Stimulated activated CD4-positive, alpha-beta T cell treated with anti-CD3 and anti-CD28 coated beads, Interleukin-12 subunit alpha, Interleukin-12 subunit beta, amount 100 ng/mL, for 24 hours (primary cell): ENCODE measurements at regions not wholly inside any gene's neighbourhood (a gene's known extent, or its start where the extent isn't known, plus 50 kb on each side); places are given as distances from the start of the nearest gene placed in this dataset.
"Not testable (repeated sequence)": the region's sequence is repeated elsewhere in the genome, so short reads cannot be mapped to it uniquely, and the experiment has no call there.

Source experiments
- DNase-seq, 2 experiments: peaks; one replicate each; pipeline ENCODE4 v3.0.0-alpha.2; 2020; ENCODE audit warnings: low read depth in 2 of 2

GRCh38 chr10:108033518-108033917 lies 869.0 kb upstream of the SORCS1 start:
- not testable (repeated sequence) for DNase-seq

DNA sequence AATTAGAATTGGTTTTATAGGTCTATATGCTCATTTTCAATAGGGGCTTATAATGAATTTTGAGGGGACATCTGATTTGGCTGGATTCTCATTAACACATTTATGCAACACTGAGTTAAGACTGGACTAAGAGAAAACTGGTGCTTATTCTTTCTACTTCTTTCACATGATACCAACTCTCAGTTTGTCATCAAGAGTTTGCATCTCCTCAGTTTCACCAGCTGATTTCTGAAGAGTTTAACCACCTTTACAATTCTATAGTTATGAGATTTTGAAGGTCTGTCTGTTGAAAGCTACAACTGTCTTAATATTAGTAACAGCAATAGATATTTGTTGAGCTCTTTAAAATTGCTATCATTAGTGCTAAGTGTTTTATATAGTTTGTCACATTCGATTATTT lies 867.0 kb upstream of the SORCS1 start:
- DNase-seq = no peak

GRCh38 chr10:108014902-108015177 lies 850.3 kb upstream of the SORCS1 start:
- DNase-seq = no peak

GRCh38 chr10:108014145-108014901 lies 849.8 kb upstream of the SORCS1 start:
- no peak for DNase-seq

DNA sequence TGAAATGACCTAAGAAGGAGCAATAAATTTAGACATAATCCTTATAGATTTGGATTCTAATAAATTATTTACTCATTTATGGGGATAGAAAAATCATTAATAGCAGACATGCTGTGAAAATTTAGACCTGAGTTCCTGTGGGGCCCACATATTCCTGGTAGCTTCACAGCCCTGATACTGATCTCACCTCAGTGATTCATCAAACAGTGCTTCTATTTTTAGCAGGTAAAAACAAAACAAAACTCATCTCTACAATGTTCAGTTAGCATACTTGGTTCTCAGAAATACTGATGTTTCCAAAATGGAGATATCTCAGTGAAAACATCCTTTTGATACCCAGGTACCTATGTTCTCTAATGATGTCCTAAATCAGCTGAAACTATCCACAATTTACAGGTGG lies 841.1 kb upstream of the SORCS1 start:
- no peak for DNase-seq

DNA sequence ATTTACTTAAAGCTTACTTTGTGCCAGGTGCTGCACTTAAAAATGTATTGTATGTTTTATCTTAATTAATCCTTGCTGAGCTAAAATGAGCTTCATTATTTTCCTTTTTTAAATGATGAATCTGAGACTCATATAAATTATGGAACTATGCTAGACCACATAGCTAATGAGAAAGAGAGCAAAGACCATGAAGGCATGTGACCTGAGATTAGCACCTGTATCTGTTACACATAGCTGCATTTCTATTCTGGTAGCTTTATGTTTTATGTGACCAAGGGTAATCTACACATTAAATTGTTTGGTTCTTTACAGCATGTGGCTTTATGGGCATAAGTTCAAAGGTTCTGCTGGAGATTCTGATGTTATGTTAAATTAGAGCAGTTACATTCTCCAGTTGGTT lies 839.1 kb upstream of the SORCS1 start:
- DNase-seq = no peak

GRCh38 chr10:108003061-108003460 lies 838.6 kb upstream of the SORCS1 start:
- no peak for DNase-seq

GRCh38 chr10:108000365-108000764 lies 835.9 kb upstream of the SORCS1 start:
- no peak for DNase-seq

DNA sequence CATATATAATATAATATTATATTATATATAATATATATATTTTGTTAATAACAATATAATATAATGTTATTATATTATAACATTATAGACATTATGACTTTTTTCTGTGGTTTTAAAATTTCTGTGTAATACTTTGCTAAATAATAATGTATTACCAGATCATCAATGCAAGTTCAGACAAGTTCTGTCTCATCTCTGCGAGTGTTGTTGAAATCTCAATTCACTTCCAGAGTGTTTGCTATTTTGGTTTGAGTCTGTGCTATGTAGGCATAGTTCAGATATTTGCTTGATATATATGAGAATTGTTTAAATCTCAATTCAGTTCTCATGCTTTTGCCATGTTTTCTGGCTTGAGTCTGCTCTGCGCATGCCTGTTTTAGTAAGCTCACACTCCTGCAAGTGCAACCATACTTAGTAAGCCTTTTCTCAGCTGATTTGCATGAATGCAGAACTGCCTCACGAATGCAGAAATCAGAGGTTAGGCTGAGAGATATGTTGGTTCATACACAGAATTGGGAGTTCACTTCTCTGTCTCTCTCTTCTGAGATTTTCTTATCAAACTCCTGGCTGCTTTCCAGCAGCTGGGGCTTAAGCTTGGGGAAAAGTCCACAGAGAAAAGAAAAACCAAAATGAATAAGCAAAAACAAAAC lies 830.2 kb upstream of the SORCS1 start:
- DNase-seq = no peak

GRCh38 chr10:107986571-107986970 lies 822.1 kb upstream of the SORCS1 start:
- no peak for DNase-seq

DNA sequence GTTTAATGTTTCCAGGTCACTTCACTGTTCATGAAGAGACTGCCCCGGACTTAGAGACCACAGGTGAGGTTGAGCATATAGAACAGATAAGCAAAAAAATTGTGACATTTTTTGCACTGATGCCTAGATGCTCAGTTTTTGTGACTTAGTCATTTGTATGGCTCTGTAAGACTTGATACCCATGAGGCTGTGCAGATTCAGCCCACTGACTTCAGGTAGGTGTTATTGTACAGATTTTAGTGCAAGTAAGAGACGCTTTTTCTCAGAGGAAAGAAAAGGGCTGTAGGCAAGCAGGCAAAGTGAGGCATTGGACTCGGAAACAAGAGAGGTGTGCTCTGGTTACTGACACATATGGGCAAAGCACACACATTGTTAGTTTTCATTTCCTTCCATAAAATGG lies 820.1 kb upstream of the SORCS1 start:
- no peak for DNase-seq

GRCh38 chr10:107984149-107984548 lies 819.6 kb upstream of the SORCS1 start:
- DNase-seq = no peak

DNA sequence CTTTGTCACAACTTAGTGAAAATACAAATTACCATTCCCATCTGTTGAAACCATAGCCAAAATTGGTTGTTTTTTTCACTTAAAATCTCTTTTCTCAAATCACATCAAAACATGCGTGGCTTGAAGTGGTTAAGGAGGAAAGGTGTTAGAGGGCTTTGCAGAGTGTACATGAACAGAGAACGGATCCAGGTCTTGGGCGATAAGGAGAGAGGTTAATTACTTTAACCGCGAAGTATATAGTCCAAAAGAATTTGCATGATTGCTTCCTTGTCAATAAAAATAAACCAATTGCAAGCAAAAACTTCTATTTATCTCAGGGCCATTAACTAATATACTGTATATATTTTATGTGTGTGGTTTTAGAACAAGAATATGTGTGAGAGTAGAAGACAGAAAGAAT lies 813.9 kb upstream of the SORCS1 start:
- no peak for DNase-seq

DNA sequence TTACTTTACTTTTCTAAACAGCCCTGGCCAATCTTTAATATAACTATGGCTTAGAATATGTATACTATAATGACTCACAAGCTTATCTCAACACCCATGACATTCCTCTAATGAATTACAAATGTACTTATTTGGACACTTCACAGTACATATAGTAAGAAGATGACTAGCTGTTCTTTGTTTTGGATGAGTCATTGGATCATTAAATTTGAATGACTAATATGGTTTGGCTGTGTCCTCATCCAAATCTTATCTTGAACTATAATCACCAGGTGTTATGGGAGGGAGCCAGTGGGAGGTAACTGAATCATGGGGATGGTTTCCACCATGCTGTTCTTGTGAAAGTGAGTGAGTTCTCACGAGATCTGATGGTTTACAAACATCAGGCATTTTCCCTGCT lies 807.5 kb upstream of the SORCS1 start:
- DNase-seq = no peak

GRCh38 chr10:107971411-107971810 lies 806.9 kb upstream of the SORCS1 start:
- no peak for DNase-seq

GRCh38 chr10:107970512-107970911 lies 806.0 kb upstream of the SORCS1 start:
- no peak for DNase-seq

DNA sequence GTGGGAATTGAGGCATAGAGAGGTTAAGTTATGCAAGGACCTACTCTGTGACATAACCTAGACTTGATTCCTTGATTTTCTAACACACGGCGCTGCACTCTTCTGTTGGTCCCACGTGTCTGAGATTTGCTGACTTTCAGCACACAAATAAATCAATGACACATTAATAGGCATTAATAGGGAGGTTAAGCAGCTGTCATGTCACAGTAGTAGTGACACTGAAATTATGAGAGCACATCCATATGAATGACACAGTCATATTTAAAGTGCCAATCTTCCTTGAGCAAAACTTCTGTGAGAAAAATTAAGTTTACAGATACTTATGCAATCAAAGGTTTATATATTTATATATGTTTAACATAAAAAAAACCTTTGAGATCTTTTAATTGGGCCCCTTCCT lies 805.4 kb upstream of the SORCS1 start:
- DNase-seq = no peak

DNA sequence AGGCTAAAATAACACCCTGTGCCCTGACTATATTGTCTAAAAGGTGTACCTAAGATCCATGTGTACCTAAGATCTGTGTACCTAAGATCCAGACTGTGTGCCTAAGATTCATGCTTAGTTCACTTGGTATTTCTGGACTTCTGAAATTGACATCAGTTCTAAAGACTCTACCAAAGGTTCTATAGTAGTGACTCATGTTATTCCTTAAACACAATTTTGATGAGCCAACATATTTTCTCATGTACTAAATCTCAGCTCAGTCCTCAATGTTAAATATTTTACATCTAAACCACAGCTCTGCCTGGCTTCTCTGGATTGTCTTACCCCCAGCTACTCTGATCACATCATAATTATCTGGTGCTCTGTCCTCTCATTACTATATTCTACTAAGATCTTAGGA lies 802.3 kb upstream of the SORCS1 start:
- no peak for DNase-seq

GRCh38 chr10:107952649-107953556 lies 788.4 kb upstream of the SORCS1 start:
- DNase-seq = no peak

GRCh38 chr10:107950411-107951062 lies 786.0 kb upstream of the SORCS1 start:
- not testable (repeated sequence) for DNase-seq

- no peak for DNase-seq
These were observed 778.3 kb upstream of the SORCS1 start for GRCh38 chr10:107942826-107943225.

DNA sequence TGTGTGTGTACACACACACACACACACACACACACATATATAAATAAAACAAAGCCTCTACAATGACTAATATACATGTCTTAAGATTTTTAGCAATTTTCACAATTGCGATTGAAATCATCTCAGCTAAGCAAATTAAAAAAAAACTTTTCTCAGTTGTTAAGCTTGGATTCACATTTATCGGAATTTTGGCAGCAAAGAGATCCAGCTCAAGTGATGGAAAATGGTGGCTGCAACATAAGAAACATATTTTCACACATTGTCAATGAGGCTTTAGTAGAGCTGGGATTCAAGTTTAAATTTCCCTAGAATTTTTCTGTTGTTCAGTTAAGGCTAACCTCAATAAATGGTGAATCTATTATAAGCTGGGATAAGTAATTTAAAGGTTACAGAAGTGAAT lies 768.6 kb upstream of the SORCS1 start:
- DNase-seq = no peak
